Gastrocnemius medialis (tissue), 4 donors: ENCODE measurements at regions not wholly inside any gene's neighbourhood (a gene's known extent, or its start where the extent isn't known, plus 50 kb on each side); places are given as distances from the start of the nearest gene placed in this dataset.

ENCODE experiments used
- CTCF ChIP-seq, 5 experiments: fragments of 450-650 bp in 3 of 5; fragments of 200-600 bp in 2 of 5; sonication (generic) in 2 of 5; IDR thresholded peaks in 4 of 5; conservative IDR thresholded peaks in 1 of 5; 1 replicate in 4 of 5; 2 replicates in 1 of 5; pipeline ENCODE4 v1.5.1; 2016 to 2019; ENCODE audit warnings: antibody characterized with exemption in 5 of 5, mild to moderate bottlenecking in 3 of 5, moderate library complexity in 3 of 5
- POLR2A ChIP-seq, 2 donors: fragments of 450-650 bp; IDR thresholded peaks; one replicate each; pipeline ENCODE4 v1.6.1; 2017; ENCODE audit warnings: antibody characterized with exemption in 2 of 2, mild to moderate bottlenecking in 2 of 2, moderate library complexity in 2 of 2

- no peak for TF ChIP-seq CTCF (IDR thresholded peaks at IDR 0.05 in 4 of 5, conservative IDR thresholded peaks at IDR 0.05 in 1 of 5)
- TF ChIP-seq POLR2A (IDR thresholded peaks at IDR 0.05) = no peak
These were observed 758.3 kb upstream of the ARPP21 start for GRCh38 chr3:34881026-34881425.
